H9 (cell line): ENCODE measurements at regions not wholly inside any gene's neighbourhood (a gene's known extent, or its start where the extent isn't known, plus 50 kb on each side); places are given as distances from the start of the nearest gene placed in this dataset.

Experiments
- DNase-seq: peaks from one replicate; pipeline ENCODE4 v3.0.0-alpha.2; 2017
- H2AFZ ChIP-seq: one replicate; pipeline ENCODE4 v1.6.1; 2013; ENCODE audit warnings: mild to moderate bottlenecking, low read length, control low read depth, moderate library complexity
- H2AK5ac ChIP-seq: 2 replicates; pipeline ENCODE4 v1.6.1; 2013; ENCODE audit warnings: low read length, control low read depth, mixed read lengths; ENCODE audit not compliant: insufficient read length
- H2BK120ac ChIP-seq: one replicate; pipeline ENCODE4 v1.6.1; 2013; ENCODE audit warnings: low read depth, mild to moderate bottlenecking, low read length, control low read depth, inconsistent platforms; ENCODE audit not compliant: poor library complexity, severe bottlenecking
- H2BK12ac ChIP-seq: 2 replicates; pipeline ENCODE4 v1.6.1; 2013; ENCODE audit warnings: low read length, control low read depth, mixed read lengths, low read depth; ENCODE audit not compliant: insufficient read length
- H2BK15ac ChIP-seq: 2 replicates; pipeline ENCODE4 v1.6.1; 2013; ENCODE audit warnings: low read depth, low read length, control low read depth
- H2BK20ac ChIP-seq: one replicate; pipeline ENCODE4 v1.6.1; 2013; ENCODE audit warnings: low read depth, mild to moderate bottlenecking, low read length, control low read depth, inconsistent platforms; ENCODE audit not compliant: poor library complexity, severe bottlenecking
- H2BK5ac ChIP-seq: 2 replicates; pipeline ENCODE4 v1.6.1; 2013; ENCODE audit warnings: low read length, control low read depth, mixed read lengths; ENCODE audit not compliant: insufficient read length
- H3K14ac ChIP-seq: 2 replicates; pipeline ENCODE4 v1.6.1; 2013; ENCODE audit warnings: low read length, control low read depth; ENCODE audit not compliant: insufficient read depth
- H3K18ac ChIP-seq: 2 replicates; pipeline ENCODE4 v1.6.1; 2013; ENCODE audit warnings: low read depth, mild to moderate bottlenecking, mixed read lengths, low read length, control low read depth; ENCODE audit not compliant: insufficient read length
- H3K23ac ChIP-seq: 2 replicates; pipeline ENCODE4 v1.6.1; 2013; ENCODE audit warnings: low read length, control low read depth, mixed read lengths, low read depth; ENCODE audit not compliant: insufficient read length
- H3K23me2 ChIP-seq: 2 replicates; pipeline ENCODE4 v1.6.1; 2013; ENCODE audit warnings: low read depth, mild to moderate bottlenecking, mixed read lengths, low read length, control low read depth; ENCODE audit not compliant: insufficient read length, poor library complexity, severe bottlenecking
- H3K27ac ChIP-seq: 2 replicates; pipeline ENCODE4 v1.5.1; 2013; ENCODE audit warnings: low read length, control low read depth, mixed read lengths, low read depth; ENCODE audit not compliant: insufficient read length
- H3K27me3 ChIP-seq: 2 replicates; pipeline ENCODE4 v1.6.1; 2013; ENCODE audit warnings: low read length, control low read depth, inconsistent platforms; ENCODE audit not compliant: insufficient read depth
- H3K4ac ChIP-seq: 2 replicates; pipeline ENCODE4 v1.6.1; 2013; ENCODE audit warnings: low read depth, mild to moderate bottlenecking, control low read depth, inconsistent platforms, low read length, moderate library complexity
- H3K4me1 ChIP-seq: 2 replicates; pipeline ENCODE4 v1.6.1; 2013; ENCODE audit warnings: low read length, control low read depth, inconsistent platforms; ENCODE audit not compliant: insufficient read depth
- H3K4me2 ChIP-seq: 2 replicates; pipeline ENCODE4 v1.6.1; 2013; ENCODE audit warnings: low read length, control low read depth, mixed read lengths; ENCODE audit not compliant: insufficient read length, insufficient read depth
- H3K56ac ChIP-seq: 2 replicates; pipeline ENCODE4 v1.6.1; 2013; ENCODE audit warnings: low read depth, mild to moderate bottlenecking, mixed read lengths, low read length, control low read depth; ENCODE audit not compliant: insufficient read length
- H3K79me1 ChIP-seq: 2 replicates; pipeline ENCODE4 v1.6.1; 2013; ENCODE audit warnings: low read depth, mild to moderate bottlenecking, moderate library complexity, low read length, control low read depth, inconsistent platforms; ENCODE audit not compliant: insufficient read depth, poor library complexity, severe bottlenecking
- H3K79me2 ChIP-seq: 2 replicates; pipeline ENCODE4 v1.6.1; 2013; ENCODE audit warnings: low read length, control low read depth, inconsistent platforms; ENCODE audit not compliant: insufficient read depth
- H3K9ac ChIP-seq: 2 replicates; pipeline ENCODE4 v1.6.1; 2013; ENCODE audit warnings: low read length, control low read depth, mixed read lengths; ENCODE audit not compliant: insufficient read length; ENCODE audit errors: extremely low read depth
- H3K9me3 ChIP-seq: one replicate; pipeline ENCODE4 v1.6.1; 2013; ENCODE audit warnings: low read depth, low read length, inconsistent platforms; ENCODE audit not compliant: control insufficient read depth
- H3T11ph ChIP-seq: one replicate; pipeline ENCODE4 v1.6.1; 2013; ENCODE audit warnings: mild to moderate bottlenecking, low read length, control low read depth, inconsistent platforms
- H4K20me1 ChIP-seq: one replicate; pipeline ENCODE4 v1.6.1; 2013; ENCODE audit not compliant: control insufficient read depth, insufficient read length, insufficient read depth
- H4K5ac ChIP-seq: 2 replicates; pipeline ENCODE4 v1.6.1; 2013; ENCODE audit warnings: low read depth, mild to moderate bottlenecking, mixed read lengths, low read length, control low read depth; ENCODE audit not compliant: insufficient read length
- H4K8ac ChIP-seq: replicated peaks from 2 replicates; pipeline ENCODE4 v1.6.1; 2013; ENCODE audit warnings: low read length, control low read depth, mixed read lengths, low read depth; ENCODE audit not compliant: insufficient read length
- H4K91ac ChIP-seq: 2 replicates; pipeline ENCODE4 v1.6.1; 2013; ENCODE audit warnings: low read depth, mild to moderate bottlenecking, moderate library complexity, mixed read lengths, low read length, control low read depth; ENCODE audit not compliant: insufficient read length
- H3K27ac Mint-ChIP-seq, 3 experiments: 2 replicates in 2 of 3; 3 replicates in 1 of 3; pipeline ENCODE4 v1.8.0; 2020 to 2021; ENCODE audit warnings: mixed read lengths in 3 of 3, mild to moderate bottlenecking in 1 of 3, moderate library complexity in 1 of 3
- H3K27me3 Mint-ChIP-seq: 2 replicates; pipeline ENCODE4 v1.8.0; 2021; ENCODE audit warnings: low read depth, mild to moderate bottlenecking, moderate library complexity, mixed read lengths
- H3K36me3 Mint-ChIP-seq, 3 experiments: 2 replicates in 2 of 3; 3 replicates in 1 of 3; pipeline ENCODE4 v1.8.0; 2020 to 2021; ENCODE audit warnings: low read depth in 3 of 3, mixed read lengths in 3 of 3; ENCODE audit not compliant: insufficient read depth in 1 of 3
- H3K4me1 Mint-ChIP-seq, 2 experiments: 2 replicates each; pipeline ENCODE4 v1.8.0; 2020; ENCODE audit warnings: mixed read lengths in 2 of 2
- H3K4me3 Mint-ChIP-seq, 2 experiments: 2 replicates in 1 of 2; 3 replicates in 1 of 2; pipeline ENCODE4 v1.8.0; 2020 to 2021; ENCODE audit warnings: mild to moderate bottlenecking in 2 of 2, mixed read lengths in 2 of 2, moderate library complexity in 1 of 2
- H3K9me3 Mint-ChIP-seq, 2 experiments: 2 replicates in 1 of 2; 3 replicates in 1 of 2; pipeline ENCODE4 v1.8.0; 2020; ENCODE audit warnings: mild to moderate bottlenecking in 2 of 2, mixed read lengths in 2 of 2, moderate library complexity in 1 of 2
- CTCF ChIP-seq: fragments of 200-600 bp; sonication (generic); conservative IDR thresholded peaks from 3 replicates; pipeline ENCODE4 v1.8.0; 2021; ENCODE audit warnings: antibody characterized with exemption, mild to moderate bottlenecking
- WGBS: extraction: QIAGEN DNeasy Blood & Tissue Kit; methylation state at CpG from one replicate; pipeline ENCODE4 v1.1.7; 2013; ENCODE audit warnings: missing lambda C conversion rate, low lambda C conversion rate, mixed read lengths; ENCODE audit not compliant: insufficient read length; ENCODE audit errors: extremely low coverage; 5-methylcytosine and 5-hydroxymethylcytosine counted together

- H3K18ac ChIP-seq = no peak overlapping the region
- H4K8ac ChIP-seq = no peak overlapping the region
- Mint-ChIP-seq H3K36me3 (no peaks in the 10 kb centered on the region; a peak in 1 of 7 replicates), H3K4me1 (peaks cover 79 to 80% of the 10 kb centered on the region in 2 experiments), H3K4me3 (peak overlapping the region; percentile 82 to 95), H3K9me3 (no peaks in the 10 kb centered on the region; a peak in 1 of 5 replicates), H3K27ac (peak overlapping the region; percentile 74 to 98 (median 85); a peak in 6 of 7 replicates), H3K27me3 (no peaks in the 10 kb centered on the region; the same call in 1 of the 2 replicates)
- H3K27ac ChIP-seq = peak overlapping the region; percentile 73
- H3K27me3 ChIP-seq = no peaks in the 10 kb centered on the region
- H3K4me1 ChIP-seq = peaks cover 19% of the 10 kb centered on the region
- H3K23ac ChIP-seq = no peak overlapping the region
- no peak overlapping the region for H2BK20ac ChIP-seq
- WGBS = no CpG with 5 or more reads among the region's 6 CpGs
- H2BK120ac ChIP-seq = no peak overlapping the region
- no peak overlapping the region for H2BK12ac ChIP-seq
- no peak for DNase-seq
- TF ChIP-seq CTCF = no peak
- no peak overlapping the region for H3T11ph ChIP-seq
- no peak overlapping the region for H3K56ac ChIP-seq
- H3K79me2 ChIP-seq = peaks cover 18% of the 10 kb centered on the region; the same call in 1 of the 2 replicates
- peaks cover 9% of the 10 kb centered on the region for H3K23me2 ChIP-seq
- no peak overlapping the region for H4K91ac ChIP-seq
- H4K5ac ChIP-seq = no peak overlapping the region
- H2AFZ ChIP-seq = no peak overlapping the region
- H3K4ac ChIP-seq = no peak overlapping the region
- H3K79me1 ChIP-seq = peaks cover 3% of the 10 kb centered on the region
- H3K9me3 ChIP-seq = no peaks in the 10 kb centered on the region
- H2AK5ac ChIP-seq = no peak overlapping the region
- no peak overlapping the region; the same call in 1 of the 2 replicates for H3K14ac ChIP-seq
- H4K20me1 ChIP-seq = no peaks in the 10 kb centered on the region
- H3K9ac ChIP-seq = peak overlapping the region; percentile 87
- H3K4me2 ChIP-seq = peak overlapping the region; percentile 96
- H2BK5ac ChIP-seq = no peak overlapping the region
- H2BK15ac ChIP-seq = no peak overlapping the region
These were observed 201.3 kb upstream of the FOXN3 start for GRCh38 chr14:89618330-89618708.
